WTC11 (cell line): ENCODE measurements at regions not wholly inside any gene's neighbourhood (a gene's known extent, or its start where the extent isn't known, plus 50 kb on each side); places are given as distances from the start of the nearest gene placed in this dataset.

Experiments used
- ATAC-seq: fragments of 200-7000 bp; cut with Tn5 transposase; 2 replicates; pipeline ENCODE4 v1.10.0; 2021; ENCODE audit warnings: mild to moderate bottlenecking, moderate library complexity
- CTCF ChIA-PET: fragments of 300-600 bp; sonication (Branson Sonifier 250); formaldehyde crosslinking; loops from one replicate; lab custom pipeline; 2021; ENCODE audit warnings: antibody characterized with exemption; lab: Charles Lee
- POLR2A ChIA-PET: fragments of 350-600 bp; sonication (Branson Sonifier 250); formaldehyde crosslinking; loops from one replicate; lab custom pipeline; 2021; ENCODE audit warnings: antibody characterized with exemption; lab: Charles Lee
- DNase-seq: peaks from one replicate; pipeline ENCODE4 v3.0.0; 2021; ENCODE audit warnings: low spot score
- H3K27ac Mint-ChIP-seq: 2 replicates; pipeline ENCODE4 v1.8.0; 2021; ENCODE audit warnings: mixed read lengths
- H3K27me3 Mint-ChIP-seq: 2 replicates; pipeline ENCODE4 v1.8.0; 2021; ENCODE audit warnings: low read depth, mild to moderate bottlenecking, moderate library complexity, mixed read lengths
- H3K36me3 Mint-ChIP-seq: 2 replicates; pipeline ENCODE4 v1.8.0; 2021; ENCODE audit warnings: mixed read lengths
- H3K4me1 Mint-ChIP-seq: 2 replicates; pipeline ENCODE4 v1.8.0; 2022; ENCODE audit warnings: mixed read lengths
- H3K4me3 Mint-ChIP-seq: 2 replicates; pipeline ENCODE4 v1.8.0; 2021; ENCODE audit warnings: mild to moderate bottlenecking, moderate library complexity, mixed read lengths
- H3K9me3 Mint-ChIP-seq: 2 replicates; pipeline ENCODE4 v1.8.0; 2021; ENCODE audit warnings: mixed read lengths
- AFF4 ChIP-seq: sonication (generic); formaldehyde crosslinking; IDR thresholded peaks from 2 replicates; pipeline ENCODE4 v1.8.1; 2023; ENCODE audit warnings: mild to moderate bottlenecking, missing genetic modification reagents, borderline replicate concordance
- ARID4B ChIP-seq: sonication (generic); formaldehyde crosslinking; IDR thresholded peaks from 2 replicates; pipeline ENCODE4 v1.8.0; 2023; ENCODE audit warnings: missing genetic modification reagents, mild to moderate bottlenecking, borderline replicate concordance
- E2F1 ChIP-seq: sonication (generic); formaldehyde crosslinking; IDR thresholded peaks from 2 replicates; pipeline ENCODE4 v1.8.0; 2022; ENCODE audit warnings: mild to moderate bottlenecking, missing genetic modification reagents
- E2F5 ChIP-seq: sonication (generic); formaldehyde crosslinking; IDR thresholded peaks from 2 replicates; pipeline ENCODE4 v1.8.1; 2022; ENCODE audit warnings: mild to moderate bottlenecking, moderate library complexity, missing genetic modification reagents
- JUN ChIP-seq: sonication (generic); formaldehyde crosslinking; IDR thresholded peaks from 2 replicates; pipeline ENCODE4 v1.8.0; 2023; ENCODE audit warnings: mild to moderate bottlenecking, missing genetic modification reagents
- NFATC4 ChIP-seq: fragments of 250-450 bp; sonication (Bioruptor Pico); IDR thresholded peaks from 2 replicates; pipeline ENCODE4 v1.9.0; 2021; ENCODE audit warnings: mild to moderate bottlenecking
- NFYB ChIP-seq: sonication (generic); formaldehyde crosslinking; conservative IDR thresholded peaks from 2 replicates; pipeline ENCODE4 v1.8.0; 2022; ENCODE audit warnings: low read depth, missing genetic modification reagents
- SP1 ChIP-seq: sonication (generic); formaldehyde crosslinking; conservative IDR thresholded peaks from 2 replicates; pipeline ENCODE4 v1.8.1; 2022; ENCODE audit warnings: missing genetic modification reagents
- USF2 ChIP-seq: sonication (generic); formaldehyde crosslinking; IDR thresholded peaks from 2 replicates; pipeline ENCODE4 v1.8.1; 2023; ENCODE audit warnings: mild to moderate bottlenecking, missing genetic modification reagents, moderate library complexity
- ZNF138 ChIP-seq: sonication (generic); formaldehyde crosslinking; conservative IDR thresholded peaks from 2 replicates; pipeline ENCODE4 v1.8.1; 2022; ENCODE audit warnings: mild to moderate bottlenecking, moderate library complexity, missing genetic modification reagents
- ZNF232 ChIP-seq: sonication (generic); formaldehyde crosslinking; IDR thresholded peaks from 2 replicates; pipeline ENCODE4 v1.8.0; 2022; ENCODE audit warnings: mild to moderate bottlenecking, missing genetic modification reagents
- ZNF263 ChIP-seq: sonication (generic); formaldehyde crosslinking; IDR thresholded peaks from 2 replicates; pipeline ENCODE4 v1.8.1; 2022; ENCODE audit warnings: low read depth, mild to moderate bottlenecking, moderate library complexity, missing genetic modification reagents
- TF ChIP-seq, protein P1 (sequence below): sonication (generic); formaldehyde crosslinking; IDR thresholded peaks from 2 replicates; pipeline ENCODE4 v1.8.1; 2022; ENCODE audit warnings: low read depth, mild to moderate bottlenecking, moderate library complexity, missing genetic modification reagents, borderline replicate concordance
- TF ChIP-seq, protein P2 (sequence below): fragments of 200-600 bp; IDR thresholded peaks from 2 replicates; pipeline ENCODE4 v1.8.0; 2022; ENCODE audit warnings: antibody characterized with exemption
- TF ChIP-seq, protein P3 (sequence below): sonication (generic); formaldehyde crosslinking; IDR thresholded peaks from 2 replicates; pipeline ENCODE4 v1.8.1; 2023; ENCODE audit warnings: mild to moderate bottlenecking, missing genetic modification reagents, moderate library complexity
- TF ChIP-seq, protein P4 (sequence below): fragments of 250-450 bp; sonication (Bioruptor Pico); IDR thresholded peaks from 2 replicates; pipeline ENCODE4 v1.9.0; 2021; ENCODE audit warnings: mild to moderate bottlenecking, borderline replicate concordance

- H3K36me3 Mint-ChIP-seq, result no peaks in the 10 kb centered on the region
- H3K4me3 Mint-ChIP-seq, result no peak overlapping the region
- ATAC-seq (no peak), DNase-seq (no peak)
- POLR2A ChIA-PET, result no interaction called here
- H3K9me3 Mint-ChIP-seq, result no peaks in the 10 kb centered on the region
- H3K27me3 Mint-ChIP-seq, result peaks cover 12% of the 10 kb centered on the region
- no peaks in the 10 kb centered on the region for H3K4me1 Mint-ChIP-seq
- H3K27ac Mint-ChIP-seq, result no peak overlapping the region
- CTCF ChIA-PET, result no interaction called here
- no peak for TF ChIP-seq E2F5 (CRISPR knock-in tag)
- TF ChIP-seq, protein P1, sequence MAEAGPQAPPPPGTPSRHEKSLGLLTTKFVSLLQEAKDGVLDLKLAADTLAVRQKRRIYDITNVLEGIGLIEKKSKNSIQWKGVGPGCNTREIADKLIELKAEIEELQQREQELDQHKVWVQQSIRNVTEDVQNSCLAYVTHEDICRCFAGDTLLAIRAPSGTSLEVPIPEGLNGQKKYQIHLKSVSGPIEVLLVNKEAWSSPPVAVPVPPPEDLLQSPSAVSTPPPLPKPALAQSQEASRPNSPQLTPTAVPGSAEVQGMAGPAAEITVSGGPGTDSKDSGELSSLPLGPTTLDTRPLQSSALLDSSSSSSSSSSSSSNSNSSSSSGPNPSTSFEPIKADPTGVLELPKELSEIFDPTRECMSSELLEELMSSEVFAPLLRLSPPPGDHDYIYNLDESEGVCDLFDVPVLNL (CRISPR knock-in tag), result no peak
- TF ChIP-seq NFATC4, result no peak
- no peak for TF ChIP-seq NFYB
- TF ChIP-seq E2F1, result no peak
- no peak for TF ChIP-seq ZNF138 (CRISPR knock-in tag)
- TF ChIP-seq SP1 (CRISPR knock-in tag), result no peak
- TF ChIP-seq, protein P2, sequence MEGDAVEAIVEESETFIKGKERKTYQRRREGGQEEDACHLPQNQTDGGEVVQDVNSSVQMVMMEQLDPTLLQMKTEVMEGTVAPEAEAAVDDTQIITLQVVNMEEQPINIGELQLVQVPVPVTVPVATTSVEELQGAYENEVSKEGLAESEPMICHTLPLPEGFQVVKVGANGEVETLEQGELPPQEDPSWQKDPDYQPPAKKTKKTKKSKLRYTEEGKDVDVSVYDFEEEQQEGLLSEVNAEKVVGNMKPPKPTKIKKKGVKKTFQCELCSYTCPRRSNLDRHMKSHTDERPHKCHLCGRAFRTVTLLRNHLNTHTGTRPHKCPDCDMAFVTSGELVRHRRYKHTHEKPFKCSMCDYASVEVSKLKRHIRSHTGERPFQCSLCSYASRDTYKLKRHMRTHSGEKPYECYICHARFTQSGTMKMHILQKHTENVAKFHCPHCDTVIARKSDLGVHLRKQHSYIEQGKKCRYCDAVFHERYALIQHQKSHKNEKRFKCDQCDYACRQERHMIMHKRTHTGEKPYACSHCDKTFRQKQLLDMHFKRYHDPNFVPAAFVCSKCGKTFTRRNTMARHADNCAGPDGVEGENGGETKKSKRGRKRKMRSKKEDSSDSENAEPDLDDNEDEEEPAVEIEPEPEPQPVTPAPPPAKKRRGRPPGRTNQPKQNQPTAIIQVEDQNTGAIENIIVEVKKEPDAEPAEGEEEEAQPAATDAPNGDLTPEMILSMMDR, result no peak
- no peak for TF ChIP-seq ZNF232
- no peak for TF ChIP-seq JUN (CRISPR knock-in tag)
- TF ChIP-seq USF2, result no peak
- no peak for TF ChIP-seq AFF4
- no peak for TF ChIP-seq ARID4B (CRISPR knock-in tag)
- no peak for TF ChIP-seq ZNF263 (CRISPR knock-in tag)
- TF ChIP-seq, protein P3, sequence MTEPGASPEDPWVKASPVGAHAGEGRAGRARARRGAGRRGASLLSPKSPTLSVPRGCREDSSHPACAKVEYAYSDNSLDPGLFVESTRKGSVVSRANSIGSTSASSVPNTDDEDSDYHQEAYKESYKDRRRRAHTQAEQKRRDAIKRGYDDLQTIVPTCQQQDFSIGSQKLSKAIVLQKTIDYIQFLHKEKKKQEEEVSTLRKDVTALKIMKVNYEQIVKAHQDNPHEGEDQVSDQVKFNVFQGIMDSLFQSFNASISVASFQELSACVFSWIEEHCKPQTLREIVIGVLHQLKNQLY (CRISPR knock-in tag), result no peak
- TF ChIP-seq, protein P4, sequence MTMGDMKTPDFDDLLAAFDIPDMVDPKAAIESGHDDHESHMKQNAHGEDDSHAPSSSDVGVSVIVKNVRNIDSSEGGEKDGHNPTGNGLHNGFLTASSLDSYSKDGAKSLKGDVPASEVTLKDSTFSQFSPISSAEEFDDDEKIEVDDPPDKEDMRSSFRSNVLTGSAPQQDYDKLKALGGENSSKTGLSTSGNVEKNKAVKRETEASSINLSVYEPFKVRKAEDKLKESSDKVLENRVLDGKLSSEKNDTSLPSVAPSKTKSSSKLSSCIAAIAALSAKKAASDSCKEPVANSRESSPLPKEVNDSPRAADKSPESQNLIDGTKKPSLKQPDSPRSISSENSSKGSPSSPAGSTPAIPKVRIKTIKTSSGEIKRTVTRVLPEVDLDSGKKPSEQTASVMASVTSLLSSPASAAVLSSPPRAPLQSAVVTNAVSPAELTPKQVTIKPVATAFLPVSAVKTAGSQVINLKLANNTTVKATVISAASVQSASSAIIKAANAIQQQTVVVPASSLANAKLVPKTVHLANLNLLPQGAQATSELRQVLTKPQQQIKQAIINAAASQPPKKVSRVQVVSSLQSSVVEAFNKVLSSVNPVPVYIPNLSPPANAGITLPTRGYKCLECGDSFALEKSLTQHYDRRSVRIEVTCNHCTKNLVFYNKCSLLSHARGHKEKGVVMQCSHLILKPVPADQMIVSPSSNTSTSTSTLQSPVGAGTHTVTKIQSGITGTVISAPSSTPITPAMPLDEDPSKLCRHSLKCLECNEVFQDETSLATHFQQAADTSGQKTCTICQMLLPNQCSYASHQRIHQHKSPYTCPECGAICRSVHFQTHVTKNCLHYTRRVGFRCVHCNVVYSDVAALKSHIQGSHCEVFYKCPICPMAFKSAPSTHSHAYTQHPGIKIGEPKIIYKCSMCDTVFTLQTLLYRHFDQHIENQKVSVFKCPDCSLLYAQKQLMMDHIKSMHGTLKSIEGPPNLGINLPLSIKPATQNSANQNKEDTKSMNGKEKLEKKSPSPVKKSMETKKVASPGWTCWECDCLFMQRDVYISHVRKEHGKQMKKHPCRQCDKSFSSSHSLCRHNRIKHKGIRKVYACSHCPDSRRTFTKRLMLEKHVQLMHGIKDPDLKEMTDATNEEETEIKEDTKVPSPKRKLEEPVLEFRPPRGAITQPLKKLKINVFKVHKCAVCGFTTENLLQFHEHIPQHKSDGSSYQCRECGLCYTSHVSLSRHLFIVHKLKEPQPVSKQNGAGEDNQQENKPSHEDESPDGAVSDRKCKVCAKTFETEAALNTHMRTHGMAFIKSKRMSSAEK, result no peak
Observed at GRCh38 chr4:31298737-31299136, 578.6 kb downstream of the PCDH7 start.
